Muscle layer of colon (tissue), 2 donors: ENCODE measurements at regions not wholly inside any gene's neighbourhood (a gene's known extent, or its start where the extent isn't known, plus 50 kb on each side); places are given as distances from the start of the nearest gene placed in this dataset.

ENCODE experiments used
- H3K27ac ChIP-seq: one replicate; pipeline ENCODE4 v1.7.0; 2013; ENCODE audit warnings: low read depth, mild to moderate bottlenecking, low read length, moderate library complexity
- H3K27me3 ChIP-seq, 2 donors: one replicate each; pipeline ENCODE4 v1.7.0; 2013; ENCODE audit warnings: low read length in 2 of 2, mild to moderate bottlenecking in 2 of 2; ENCODE audit not compliant: insufficient read depth in 2 of 2, control insufficient read depth in 1 of 2
- H3K36me3 ChIP-seq: one replicate; pipeline ENCODE4 v1.7.0; 2013; ENCODE audit warnings: mild to moderate bottlenecking, low read length; ENCODE audit not compliant: insufficient read depth
- H3K4me1 ChIP-seq: one replicate; pipeline ENCODE4 v1.7.0; 2013; ENCODE audit warnings: mild to moderate bottlenecking, low read length; ENCODE audit not compliant: insufficient read depth
- H3K4me3 ChIP-seq, 2 donors: one replicate each; pipeline ENCODE4 v1.7.0; 2013; ENCODE audit warnings: low read length in 2 of 2, low read depth in 1 of 2, mild to moderate bottlenecking in 1 of 2, moderate library complexity in 1 of 2
- H3K9ac ChIP-seq: one replicate; pipeline ENCODE4 v1.7.0; 2013; ENCODE audit warnings: low read length
- H3K9me3 ChIP-seq: one replicate; pipeline ENCODE4 v1.7.0; 2013; ENCODE audit warnings: mild to moderate bottlenecking, low read length
- donor health status: abdominal sarcoma.
- donor health status: Adenocarcinoma of cecum.

GRCh38 chr3:107308716-107309115 lies 68.5 kb upstream of the CCDC54 start:
- Histone ChIP-seq H3K4me1 (no peaks in the 10 kb centered on the region), H3K9ac (no peak overlapping the region), H3K27ac (no peak overlapping the region), H3K27me3 (no peaks in the 10 kb centered on the region), H3K4me3 (no peak overlapping the region), H3K36me3 (no peaks in the 10 kb centered on the region), H3K9me3 (no peaks in the 10 kb centered on the region)

DNA sequence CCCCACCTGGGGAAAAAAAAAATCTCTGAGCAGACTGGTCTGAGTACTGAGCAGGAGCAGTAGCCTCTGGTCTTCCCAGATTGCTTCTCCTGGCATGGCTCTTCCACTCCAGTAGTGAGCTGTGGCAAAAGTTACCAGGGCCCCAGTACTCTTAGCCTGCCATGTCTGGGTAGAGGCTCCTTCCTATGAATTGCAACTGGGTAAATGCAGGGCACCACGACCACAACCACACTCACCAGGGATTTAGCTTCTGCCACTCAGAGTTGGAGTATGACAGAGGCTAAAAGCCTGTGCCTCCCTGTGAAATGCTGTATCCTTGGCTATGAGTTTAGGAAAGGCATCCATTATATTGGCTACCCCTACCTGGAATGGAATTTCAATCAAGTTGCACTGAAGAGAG lies 67.9 kb upstream of the CCDC54 start:
- no peaks in the 10 kb centered on the region for H3K4me1 ChIP-seq
- no peak overlapping the region for H3K4me3 ChIP-seq
- no peak overlapping the region for H3K27ac ChIP-seq
- H3K36me3 ChIP-seq, result no peaks in the 10 kb centered on the region
- no peaks in the 10 kb centered on the region for H3K27me3 ChIP-seq
- H3K9ac ChIP-seq, result no peak overlapping the region
- H3K9me3 ChIP-seq, result no peaks in the 10 kb centered on the region

- Histone ChIP-seq H3K27me3 (no peaks in the 10 kb centered on the region), H3K9ac (no peak overlapping the region), H3K9me3 (no peaks in the 10 kb centered on the region), H3K36me3 (no peaks in the 10 kb centered on the region), H3K27ac (no peak overlapping the region), H3K4me1 (no peaks in the 10 kb centered on the region), H3K4me3 (no peak overlapping the region)
Observed at GRCh38 chr3:107313711-107314110, 63.5 kb upstream of the CCDC54 start.

- Histone ChIP-seq H3K4me1 (no peaks in the 10 kb centered on the region), H3K36me3 (no peaks in the 10 kb centered on the region), H3K27me3 (no peaks in the 10 kb centered on the region), H3K27ac (no peak overlapping the region), H3K4me3 (no peak overlapping the region), H3K9me3 (no peaks in the 10 kb centered on the region), H3K9ac (no peak overlapping the region)
Observed at GRCh38 chr3:107315141-107315540, 62.1 kb upstream of the CCDC54 start.

- H3K36me3 ChIP-seq, result no peaks in the 10 kb centered on the region
- no peak overlapping the region for H3K27ac ChIP-seq
- no peaks in the 10 kb centered on the region for H3K27me3 ChIP-seq
- H3K4me3 ChIP-seq, result no peak overlapping the region
- H3K4me1 ChIP-seq, result no peaks in the 10 kb centered on the region
- H3K9me3 ChIP-seq, result no peaks in the 10 kb centered on the region
- no peak overlapping the region for H3K9ac ChIP-seq
Observed at GRCh38 chr3:107323723-107324122, 53.5 kb upstream of the CCDC54 start.

DNA sequence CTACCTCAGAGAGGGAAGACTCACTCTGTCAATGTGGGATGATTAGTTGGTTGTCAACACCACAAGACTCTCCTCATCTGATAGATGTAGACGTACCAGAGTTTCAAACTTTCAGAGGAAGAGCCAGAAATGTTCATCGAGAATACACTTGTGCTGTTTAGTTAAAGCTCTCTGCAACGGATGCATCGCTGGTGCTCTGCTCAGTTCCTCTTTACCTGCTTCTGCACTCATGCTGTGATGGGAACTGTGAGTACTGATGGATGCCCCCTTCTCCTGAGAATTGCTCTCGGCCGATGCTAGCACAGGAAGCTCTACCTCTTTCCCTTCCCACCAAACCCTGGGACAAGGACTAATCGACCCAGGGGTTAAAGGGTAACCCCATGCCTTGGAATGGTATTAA lies 51.8 kb upstream of the CCDC54 start:
- Histone ChIP-seq H3K9me3 (no peaks in the 10 kb centered on the region), H3K4me3 (no peak overlapping the region), H3K4me1 (no peaks in the 10 kb centered on the region), H3K27me3 (no peaks in the 10 kb centered on the region), H3K27ac (no peak overlapping the region), H3K36me3 (no peaks in the 10 kb centered on the region), H3K9ac (no peak overlapping the region)
